Stimulated activated naive B cell treated with anti-CD40 and anti-IgM and Interleukin-4, amounts not matched to agents 10 μg/mL and 1 μg/mL and 100 μg/mL, for 72 hours (primary cell): ENCODE measurements at regions not wholly inside any gene's neighbourhood (a gene's known extent, or its start where the extent isn't known, plus 50 kb on each side); places are given as distances from the start of the nearest gene placed in this dataset.
A peak's percentile ranks its signal among the peaks of the same experiment; 100 is the strongest.

Experiments
- ATAC-seq, 2 donors: fragments of 150-1000 bp; cut with Tn5 transposase; replicated peaks; 2 replicates each; pipeline ENCODE4 v1.10.0; 2021; ENCODE audit warnings: moderate library complexity in 1 of 2
- DNase-seq: peaks from one replicate; pipeline ENCODE4 v3.0.0; 2021
- H3K27ac Mint-ChIP-seq: one replicate; pipeline ENCODE4 v1.8.0; 2022; ENCODE audit warnings: mild to moderate bottlenecking, mixed read lengths
- H3K27me3 Mint-ChIP-seq, 2 donors: one replicate each; pipeline ENCODE4 v1.8.0; 2022; ENCODE audit warnings: mixed read lengths in 2 of 2
- H3K36me3 Mint-ChIP-seq, 2 donors: one replicate each; pipeline ENCODE4 v1.8.0; 2022; ENCODE audit warnings: mixed read lengths in 2 of 2, mild to moderate bottlenecking in 1 of 2
- H3K4me1 Mint-ChIP-seq, 2 donors: one replicate each; pipeline ENCODE4 v1.8.0; 2022; ENCODE audit warnings: mixed read lengths in 2 of 2, mild to moderate bottlenecking in 1 of 2
- H3K4me3 Mint-ChIP-seq, 2 donors: one replicate each; pipeline ENCODE4 v1.8.0; 2022; ENCODE audit warnings: mild to moderate bottlenecking in 2 of 2, mixed read lengths in 2 of 2, moderate library complexity in 1 of 2
- H3K9me3 Mint-ChIP-seq, 2 donors: one replicate each; pipeline ENCODE4 v1.8.0; 2022; ENCODE audit warnings: mixed read lengths in 2 of 2, mild to moderate bottlenecking in 1 of 2

GRCh38 chr12:48286665-48287064 lies 64.1 kb downstream of the ZNF641 start:
- Mint-ChIP-seq H3K27ac (no peak overlapping the region), H3K36me3 (peaks cover 0 to 1% of the 10 kb centered on the region in 2 donors), H3K9me3 (peaks cover 0 to 4% of the 10 kb centered on the region in 2 donors), H3K4me3 (no peak overlapping the region), H3K27me3 (peaks cover 30% of the 10 kb centered on the region in 2 donors), H3K4me1 (peaks cover 5 to 11% of the 10 kb centered on the region in 2 donors)
- DNase-seq (no peak), ATAC-seq (peak; percentile 47 to 58)

- DNase-seq (no peak), ATAC-seq (peak; percentile 46 to 73)
- Mint-ChIP-seq H3K9me3 (peaks cover 0 to 4% of the 10 kb centered on the region in 2 donors), H3K27me3 (peaks cover 30 to 32% of the 10 kb centered on the region in 2 donors), H3K4me3 (no peak overlapping the region), H3K27ac (no peak overlapping the region), H3K36me3 (peaks cover 0 to 1% of the 10 kb centered on the region in 2 donors), H3K4me1 (peaks cover 5 to 11% of the 10 kb centered on the region in 2 donors)
Observed at GRCh38 chr12:48285751-48286650, 64.7 kb downstream of the ZNF641 start.

GRCh38 chr12:48281811-48282210 lies 68.9 kb downstream of the ZNF641 start:
- DNase-seq, result no peak
- Mint-ChIP-seq H3K27ac (no peak overlapping the region), H3K9me3 (peaks cover 1 to 5% of the 10 kb centered on the region in 2 donors), H3K36me3 (peaks cover under 1 to 5% of the 10 kb centered on the region in 2 donors), H3K4me1 (peaks cover 5 to 11% of the 10 kb centered on the region in 2 donors), H3K4me3 (no peak overlapping the region), H3K27me3 (peaks cover 17 to 33% of the 10 kb centered on the region in 2 donors)
- ATAC-seq, result no peak

- Mint-ChIP-seq H3K27me3 (peaks cover 15 to 37% of the 10 kb centered on the region in 2 donors), H3K9me3 (peaks cover 6% of the 10 kb centered on the region in 2 donors), H3K4me1 (peaks cover 0 to under 1% of the 10 kb centered on the region in 2 donors), H3K36me3 (peaks cover 4 to 5% of the 10 kb centered on the region in 2 donors), H3K4me3 (no peak overlapping the region), H3K27ac (no peak overlapping the region)
- no peak for ATAC-seq
- no peak for DNase-seq
Observed at GRCh38 chr12:48280572-48280971, 70.1 kb downstream of the ZNF641 start.

GRCh38 chr12:48279601-48280000 lies 71.1 kb downstream of the ZNF641 start:
- H3K4me1 Mint-ChIP-seq, result no peaks in the 10 kb centered on the region
- no peak overlapping the region for H3K4me3 Mint-ChIP-seq
- ATAC-seq (no peak), DNase-seq (no peak)
- H3K27me3 Mint-ChIP-seq, result peaks cover 24 to 43% of the 10 kb centered on the region in 2 donors
- H3K36me3 Mint-ChIP-seq, result peaks cover 5 to 10% of the 10 kb centered on the region in 2 donors
- peaks cover 8 to 11% of the 10 kb centered on the region in 2 donors for H3K9me3 Mint-ChIP-seq
- H3K27ac Mint-ChIP-seq, result no peak overlapping the region

GRCh38 chr12:48279101-48279500 lies 71.6 kb downstream of the ZNF641 start:
- peaks cover 5 to 10% of the 10 kb centered on the region in 2 donors for H3K36me3 Mint-ChIP-seq
- DNase-seq (no peak), ATAC-seq (no peak)
- H3K27me3 Mint-ChIP-seq, result peaks cover 24 to 39% of the 10 kb centered on the region in 2 donors
- H3K9me3 Mint-ChIP-seq, result peaks cover 8 to 11% of the 10 kb centered on the region in 2 donors
- no peak overlapping the region for H3K4me3 Mint-ChIP-seq
- H3K4me1 Mint-ChIP-seq, result no peaks in the 10 kb centered on the region
- no peak overlapping the region for H3K27ac Mint-ChIP-seq

- Mint-ChIP-seq H3K36me3 (peaks cover 5 to 10% of the 10 kb centered on the region in 2 donors), H3K27ac (no peak overlapping the region), H3K4me3 (no peak overlapping the region), H3K9me3 (peaks cover 8 to 11% of the 10 kb centered on the region in 2 donors), H3K27me3 (peaks cover 38 to 54% of the 10 kb centered on the region in 2 donors), H3K4me1 (no peaks in the 10 kb centered on the region)
- no peak for ATAC-seq
- DNase-seq, result no peak
Observed at GRCh38 chr12:48276621-48277020, 73.5 kb upstream of the OR10AD1 start.

GRCh38 chr12:48266826-48267225 lies 63.7 kb upstream of the OR10AD1 start:
- Mint-ChIP-seq H3K4me3 (no peak overlapping the region), H3K27me3 (peaks cover 7 to 9% of the 10 kb centered on the region in 2 donors), H3K9me3 (peaks cover 2 to 3% of the 10 kb centered on the region in 2 donors), H3K4me1 (peaks cover 12 to 34% of the 10 kb centered on the region in 2 donors), H3K36me3 (no peaks in the 10 kb centered on the region), H3K27ac (no peak overlapping the region)
- ATAC-seq (no peak), DNase-seq (no peak)

GRCh38 chr12:48265777-48266176 lies 62.7 kb upstream of the OR10AD1 start:
- no peak for DNase-seq
- Mint-ChIP-seq H3K9me3 (peaks cover 2 to 3% of the 10 kb centered on the region in 2 donors), H3K27ac (no peak overlapping the region), H3K36me3 (no peaks in the 10 kb centered on the region), H3K4me1 (peaks cover 12 to 34% of the 10 kb centered on the region in 2 donors), H3K27me3 (peaks cover 4 to 6% of the 10 kb centered on the region in 2 donors), H3K4me3 (no peak overlapping the region)
- no peak for ATAC-seq

GRCh38 chr12:48263617-48264016 lies 60.5 kb upstream of the OR10AD1 start:
- DNase-seq (no peak), ATAC-seq (no peak)
- H3K9me3 Mint-ChIP-seq, result peaks cover 2 to 3% of the 10 kb centered on the region in 2 donors
- H3K36me3 Mint-ChIP-seq, result no peaks in the 10 kb centered on the region
- H3K27me3 Mint-ChIP-seq, result peaks cover 5 to 7% of the 10 kb centered on the region in 2 donors
- H3K27ac Mint-ChIP-seq, result no peak overlapping the region
- H3K4me1 Mint-ChIP-seq, result peaks cover 12 to 34% of the 10 kb centered on the region in 2 donors
- no peak overlapping the region for H3K4me3 Mint-ChIP-seq

- H3K9me3 Mint-ChIP-seq, result peaks cover 0 to 2% of the 10 kb centered on the region in 2 donors
- ATAC-seq (no peak), DNase-seq (no peak)
- H3K27me3 Mint-ChIP-seq, result peaks cover 8 to 11% of the 10 kb centered on the region in 2 donors
- H3K27ac Mint-ChIP-seq, result no peak overlapping the region
- no peaks in the 10 kb centered on the region for H3K36me3 Mint-ChIP-seq
- no peak overlapping the region for H3K4me3 Mint-ChIP-seq
- H3K4me1 Mint-ChIP-seq, result peaks cover 10 to 26% of the 10 kb centered on the region in 2 donors
Observed at GRCh38 chr12:48261773-48262172, 58.7 kb upstream of the OR10AD1 start.
